HepG2 (cell line): ENCODE measurements at regions not wholly inside any gene's neighbourhood (a gene's known extent, or its start where the extent isn't known, plus 50 kb on each side); places are given as distances from the start of the nearest gene placed in this dataset.

Experiments
- ADNP ChIP-seq: sonication (generic); formaldehyde crosslinking; IDR thresholded peaks from 2 replicates; pipeline ENCODE4 v1.4.0; 2020; ENCODE audit warnings: missing genetic modification reagents
- HES4 ChIP-seq: sonication (generic); formaldehyde crosslinking; IDR thresholded peaks from 2 replicates; pipeline ENCODE4 v1.9.0; 2021; ENCODE audit warnings: mild to moderate bottlenecking, missing genetic modification reagents, borderline replicate concordance
- KLF9 ChIP-seq: IDR thresholded peaks from 2 replicates; pipeline ENCODE4 v1.6.1; 2016; ENCODE audit warnings: low read depth
- MTF2 ChIP-seq: sonication (generic); formaldehyde crosslinking; IDR thresholded peaks from 2 replicates; pipeline ENCODE4 v1.5.0; 2020; ENCODE audit warnings: missing genetic modification reagents, borderline replicate concordance
- NR2F6 ChIP-seq, 2 experiments: IDR thresholded peaks; 2 replicates each; pipeline ENCODE4 v1.6.1; 2016; ENCODE audit warnings: antibody characterized with exemption in 1 of 2, mild to moderate bottlenecking in 1 of 2
- PAWR ChIP-seq: sonication (generic); formaldehyde crosslinking; IDR thresholded peaks from 2 replicates; pipeline ENCODE4 v1.4.0; 2020; ENCODE audit warnings: missing genetic modification reagents, mild to moderate bottlenecking, borderline replicate concordance
- PCBP2 ChIP-seq: fragments of 200-400 bp; formaldehyde crosslinking; optimal IDR thresholded peaks from 2 replicates; pipeline ENCODE3; 2018; ENCODE audit warnings: low read length, low read depth; ENCODE audit not compliant: poor library complexity, severe bottlenecking
- RARA ChIP-seq: IDR thresholded peaks from 2 replicates; pipeline ENCODE4 v1.6.1; 2016; ENCODE audit warnings: missing genetic modification reagents, missing compliant biosample characterization
- RELA ChIP-seq: sonication (generic); formaldehyde crosslinking; IDR thresholded peaks from 2 replicates; pipeline ENCODE4 v1.4.0; 2020; ENCODE audit warnings: missing genetic modification reagents
- SMARCE1 ChIP-seq: fragments of 450-650 bp; IDR thresholded peaks from 2 replicates; pipeline ENCODE4 v1.6.1; 2017; ENCODE audit warnings: borderline replicate concordance
- SOX6 ChIP-seq, 2 experiments: fragments of 450-650 bp in 1 of 2; sonication (generic) in 1 of 2; formaldehyde crosslinking in 1 of 2; IDR thresholded peaks; 2 replicates each; pipeline versions ENCODE4 v1.4.0 to v1.6.1; 2017 to 2020; ENCODE audit warnings: antibody characterized with exemption in 1 of 2, mild to moderate bottlenecking in 1 of 2, missing genetic modification reagents in 1 of 2
- SRY ChIP-seq: sonication (generic); formaldehyde crosslinking; IDR thresholded peaks from 2 replicates; pipeline ENCODE4 v1.8.0; 2022; ENCODE audit warnings: mild to moderate bottlenecking, missing genetic modification reagents
- SUZ12 ChIP-seq: fragments of 150-350 bp; IDR thresholded peaks from 2 replicates; pipeline ENCODE4 v1.6.1; 2014; ENCODE audit warnings: low read depth, low read length
- TBL1XR1 ChIP-seq: fragments of 150-350 bp; IDR thresholded peaks from 2 replicates; pipeline ENCODE4 v1.6.1; 2014; ENCODE audit warnings: borderline replicate concordance, low read length; ENCODE audit not compliant: partially characterized antibody
- THAP11 ChIP-seq: IDR thresholded peaks from 2 replicates; pipeline ENCODE4 v1.6.1; 2016; ENCODE audit warnings: missing biosample characterization, missing genetic modification reagents
- THYN1 ChIP-seq: sonication (generic); formaldehyde crosslinking; IDR thresholded peaks from 2 replicates; pipeline ENCODE4 v1.8.1; 2023; ENCODE audit warnings: low read depth, mild to moderate bottlenecking, moderate library complexity, missing genetic modification reagents, borderline replicate concordance
- TOPORS ChIP-seq: sonication (generic); formaldehyde crosslinking; IDR thresholded peaks from 2 replicates; pipeline ENCODE4 v1.8.0; 2023; ENCODE audit warnings: mild to moderate bottlenecking, missing genetic modification reagents
- ZFAT ChIP-seq: sonication (generic); formaldehyde crosslinking; conservative IDR thresholded peaks from 2 replicates; pipeline ENCODE4 v1.8.1; 2023; ENCODE audit warnings: missing genetic modification reagents, inconsistent platforms
- ZFP36 ChIP-seq: fragments of 150-350 bp; IDR thresholded peaks from 2 replicates; pipeline ENCODE4 v1.6.1; 2018; ENCODE audit warnings: borderline replicate concordance, low read length, low read depth; ENCODE audit not compliant: partially characterized antibody
- ZNF205 ChIP-seq: IDR thresholded peaks from 2 replicates; pipeline ENCODE4 v1.6.1; 2018; ENCODE audit warnings: missing biosample characterization, missing genetic modification reagents
- ZNF430 ChIP-seq: sonication (generic); formaldehyde crosslinking; IDR thresholded peaks from 2 replicates; pipeline ENCODE4 v1.9.0; 2021; ENCODE audit warnings: mild to moderate bottlenecking, missing genetic modification reagents
- ZNF446 ChIP-seq: sonication (generic); formaldehyde crosslinking; IDR thresholded peaks from 2 replicates; pipeline ENCODE4 v1.5.0; 2020; ENCODE audit warnings: mild to moderate bottlenecking, missing genetic modification reagents
- ZNF572 ChIP-seq: sonication (generic); formaldehyde crosslinking; IDR thresholded peaks from 2 replicates; pipeline ENCODE4 v1.5.1; 2020; ENCODE audit warnings: mild to moderate bottlenecking, missing genetic modification reagents
- ZNF670 ChIP-seq: sonication (generic); formaldehyde crosslinking; IDR thresholded peaks from 2 replicates; pipeline ENCODE4 v1.8.0; 2022; ENCODE audit warnings: mild to moderate bottlenecking, missing genetic modification reagents, borderline replicate concordance
- TF ChIP-seq, protein P1 (sequence below): sonication (generic); formaldehyde crosslinking; IDR thresholded peaks from 2 replicates; pipeline ENCODE4 v1.5.0; 2020; ENCODE audit warnings: missing genetic modification reagents
- TF ChIP-seq, protein P2 (sequence below): sonication (generic); formaldehyde crosslinking; IDR thresholded peaks from 2 replicates; pipeline ENCODE4 v1.4.0; 2020; ENCODE audit warnings: mild to moderate bottlenecking, missing genetic modification reagents
- TF ChIP-seq, protein P3 (sequence below): sonication (generic); formaldehyde crosslinking; IDR thresholded peaks from 2 replicates; pipeline ENCODE4 v1.5.1; 2020; ENCODE audit warnings: missing genetic modification reagents, mild to moderate bottlenecking, borderline replicate concordance

DNA sequence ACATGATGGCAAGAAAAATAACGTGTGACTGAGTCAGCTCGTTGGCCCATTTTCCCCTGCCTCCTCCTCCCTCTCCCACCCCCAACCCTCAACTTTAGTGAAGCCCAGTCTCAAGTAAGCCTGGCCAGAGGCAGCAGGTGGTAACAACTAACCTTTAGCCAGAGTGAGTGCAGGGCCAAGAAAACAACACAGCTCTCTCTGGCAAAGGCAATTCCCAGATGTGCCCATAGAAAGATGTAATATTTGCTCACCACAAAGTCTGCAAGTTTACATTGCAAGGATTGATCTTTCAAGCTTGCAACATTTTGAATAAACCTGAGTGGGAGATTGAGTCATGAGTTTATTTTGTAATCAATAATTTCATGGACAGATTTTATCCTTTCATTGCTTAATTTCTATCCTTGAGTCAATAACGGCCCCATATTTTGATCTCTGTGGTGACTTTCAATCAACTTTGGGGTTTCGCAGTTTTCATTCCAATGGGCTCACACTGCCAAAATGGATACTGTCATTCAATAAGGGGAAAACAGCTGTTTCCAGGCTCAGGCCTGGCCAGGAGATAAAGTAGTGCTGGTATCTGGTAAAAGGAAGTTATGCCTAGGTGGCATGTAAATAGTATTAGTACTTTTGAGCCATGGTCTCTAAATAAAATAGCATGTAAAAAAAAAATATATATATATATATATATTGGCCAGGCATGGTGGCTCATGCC is 130.7 kb upstream of the TMEM164 start (continued):
- TF ChIP-seq RARA, result peak; percentile 63
- no peak for TF ChIP-seq MTF2
- TF ChIP-seq, protein P1, sequence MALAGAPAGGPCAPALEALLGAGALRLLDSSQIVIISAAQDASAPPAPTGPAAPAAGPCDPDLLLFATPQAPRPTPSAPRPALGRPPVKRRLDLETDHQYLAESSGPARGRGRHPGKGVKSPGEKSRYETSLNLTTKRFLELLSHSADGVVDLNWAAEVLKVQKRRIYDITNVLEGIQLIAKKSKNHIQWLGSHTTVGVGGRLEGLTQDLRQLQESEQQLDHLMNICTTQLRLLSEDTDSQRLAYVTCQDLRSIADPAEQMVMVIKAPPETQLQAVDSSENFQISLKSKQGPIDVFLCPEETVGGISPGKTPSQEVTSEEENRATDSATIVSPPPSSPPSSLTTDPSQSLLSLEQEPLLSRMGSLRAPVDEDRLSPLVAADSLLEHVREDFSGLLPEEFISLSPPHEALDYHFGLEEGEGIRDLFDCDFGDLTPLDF, result no peak
- TF ChIP-seq TBL1XR1, result peak; percentile 31
- TF ChIP-seq, protein P2, sequence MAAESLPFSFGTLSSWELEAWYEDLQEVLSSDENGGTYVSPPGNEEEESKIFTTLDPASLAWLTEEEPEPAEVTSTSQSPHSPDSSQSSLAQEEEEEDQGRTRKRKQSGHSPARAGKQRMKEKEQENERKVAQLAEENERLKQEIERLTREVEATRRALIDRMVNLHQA, result no peak
- TF ChIP-seq SRY, result no peak
- no peak for TF ChIP-seq SOX6 (IDR thresholded peaks at IDR 0.05)
- TF ChIP-seq SOX6 (CRISPR knock-in tag; IDR thresholded peaks at IDR 0.05), result peak; percentile 66
- TF ChIP-seq THAP11, result no peak
- TF ChIP-seq ZFAT, result no peak
- no peak for TF ChIP-seq RELA (CRISPR knock-in tag)
- no peak for TF ChIP-seq PCBP2
- TF ChIP-seq ZFP36, result no peak
- no peak for TF ChIP-seq SMARCE1
- no peak for TF ChIP-seq ZNF572
- no peak for TF ChIP-seq ZNF670 (CRISPR knock-in tag)
- TF ChIP-seq, protein P3, sequence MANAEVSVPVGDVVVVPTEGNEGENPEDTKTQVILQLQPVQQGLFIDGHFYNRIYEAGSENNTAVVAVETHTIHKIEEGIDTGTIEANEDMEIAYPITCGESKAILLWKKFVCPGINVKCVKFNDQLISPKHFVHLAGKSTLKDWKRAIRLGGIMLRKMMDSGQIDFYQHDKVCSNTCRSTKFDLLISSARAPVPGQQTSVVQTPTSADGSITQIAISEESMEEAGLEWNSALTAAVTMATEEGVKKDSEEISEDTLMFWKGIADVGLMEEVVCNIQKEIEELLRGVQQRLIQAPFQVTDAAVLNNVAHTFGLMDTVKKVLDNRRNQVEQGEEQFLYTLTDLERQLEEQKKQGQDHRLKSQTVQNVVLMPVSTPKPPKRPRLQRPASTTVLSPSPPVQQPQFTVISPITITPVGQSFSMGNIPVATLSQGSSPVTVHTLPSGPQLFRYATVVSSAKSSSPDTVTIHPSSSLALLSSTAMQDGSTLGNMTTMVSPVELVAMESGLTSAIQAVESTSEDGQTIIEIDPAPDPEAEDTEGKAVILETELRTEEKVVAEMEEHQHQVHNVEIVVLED (CRISPR knock-in tag), result no peak
- TF ChIP-seq SUZ12, result no peak
- no peak for TF ChIP-seq ZNF430
- no peak for TF ChIP-seq ADNP (CRISPR knock-in tag)
- TF ChIP-seq KLF9 (CRISPR knock-in tag), result no peak
- TF ChIP-seq THYN1, result no peak
- no peak for TF ChIP-seq HES4 (CRISPR knock-in tag)
- TF ChIP-seq NR2F6 (IDR thresholded peaks at IDR 0.05), result peak; percentile 53; the same call in 1 of the 2 replicates
- peak; percentile 30; the same call in 1 of the 2 replicates for TF ChIP-seq NR2F6 (CRISPR knock-in tag; IDR thresholded peaks at IDR 0.05)
- no peak for TF ChIP-seq PAWR (CRISPR knock-in tag)
- TF ChIP-seq ZNF446 (CRISPR knock-in tag), result no peak
- no peak for TF ChIP-seq ZNF205 (CRISPR knock-in tag)
- no peak for TF ChIP-seq TOPORS (CRISPR knock-in tag)
